Inflammatory macrophage treated with lipopolysaccharide for 4 hours (primary cell): ENCODE measurements at regions not wholly inside any gene's neighbourhood (a gene's known extent, or its start where the extent isn't known, plus 50 kb on each side); places are given as distances from the start of the nearest gene placed in this dataset.

Experiments
- DNase-seq: peaks from one replicate; pipeline ENCODE4 v3.0.0-alpha.2; 2020

DNA sequence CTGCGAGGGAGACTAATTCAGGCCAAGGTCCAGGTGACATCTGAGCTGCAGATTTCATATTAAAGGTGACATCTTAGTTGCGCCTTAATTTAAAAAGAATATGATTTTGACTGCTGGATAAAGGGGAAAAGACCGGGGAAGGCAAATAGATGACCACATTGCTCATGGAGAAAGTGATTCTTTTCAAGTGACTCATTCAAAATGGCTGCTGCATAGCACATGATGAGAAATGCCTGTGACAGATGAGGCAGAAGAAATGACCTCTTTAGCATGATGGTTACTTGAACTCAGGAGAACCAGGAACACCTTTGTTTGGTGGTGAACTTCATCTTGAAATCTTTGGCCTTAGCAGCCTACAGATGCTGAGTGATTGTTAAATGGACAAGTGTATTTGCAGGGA is 385.8 kb upstream of the TRIB2 start:
- no peak for DNase-seq

DNA sequence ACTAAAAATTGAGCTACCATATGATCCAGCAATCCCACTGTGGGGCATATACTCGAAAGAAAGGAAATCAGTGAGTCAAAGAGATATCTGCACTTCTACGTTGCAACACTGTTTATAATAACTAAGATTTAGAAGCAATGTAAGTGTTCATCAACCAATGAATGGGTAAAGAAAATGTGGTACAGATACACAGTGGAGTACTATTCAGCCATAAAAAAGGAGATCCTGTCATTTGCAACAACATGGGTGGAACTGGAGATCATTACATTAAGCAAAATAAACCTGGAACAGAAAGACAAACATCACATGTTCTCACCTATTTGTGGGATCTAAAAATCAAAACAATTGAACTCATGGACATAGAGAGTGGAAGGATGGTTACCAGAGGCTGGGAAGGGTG is 385.0 kb upstream of the TRIB2 start:
- no peak for DNase-seq

DNA sequence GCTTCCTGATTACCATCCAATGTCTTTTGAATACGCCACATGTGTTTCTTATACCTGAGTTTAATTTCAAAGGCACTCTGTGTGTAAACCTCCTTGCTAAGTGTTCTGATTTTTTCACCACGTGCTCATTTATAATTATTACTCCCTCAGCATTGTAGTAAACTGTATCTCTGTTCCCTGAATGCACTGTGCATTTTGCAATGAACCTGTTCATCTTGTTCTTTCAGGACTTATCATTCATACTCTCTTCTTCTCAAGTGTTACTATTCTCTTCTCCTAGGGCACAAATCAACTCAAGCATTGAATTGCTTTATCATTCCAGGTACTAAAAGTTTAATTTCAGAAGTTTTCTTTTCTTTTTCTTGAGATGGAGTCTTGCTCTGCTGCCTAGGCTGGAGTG is 383.4 kb upstream of the TRIB2 start:
- no peak for DNase-seq

DNA sequence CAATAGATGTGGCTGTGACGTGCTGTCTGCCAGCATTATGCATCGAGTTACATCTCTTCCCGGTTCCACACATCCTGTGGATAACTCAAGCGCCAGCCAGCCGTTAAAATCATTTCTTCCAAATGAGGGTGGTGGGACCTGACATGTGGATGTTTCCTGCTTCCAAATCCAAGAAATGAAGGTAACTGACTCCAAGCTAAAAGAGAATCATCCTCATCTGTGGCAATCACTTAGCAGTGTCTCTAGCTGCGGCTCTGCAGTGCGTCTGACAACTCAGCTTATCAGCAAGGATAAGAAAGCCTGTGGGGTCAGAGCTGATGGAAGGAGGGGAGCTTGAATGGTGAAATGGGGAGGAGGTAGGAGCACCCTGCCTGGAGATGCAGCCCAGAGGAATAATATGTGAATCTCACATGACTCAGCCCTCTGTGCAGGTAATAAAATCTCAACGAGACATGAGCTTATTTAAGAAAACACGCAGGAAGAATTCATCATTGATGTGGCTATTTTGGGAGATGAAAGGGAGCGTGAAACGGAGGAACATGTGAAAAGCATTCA is 382.2 kb upstream of the TRIB2 start:
- DNase-seq, result no peak

DNA sequence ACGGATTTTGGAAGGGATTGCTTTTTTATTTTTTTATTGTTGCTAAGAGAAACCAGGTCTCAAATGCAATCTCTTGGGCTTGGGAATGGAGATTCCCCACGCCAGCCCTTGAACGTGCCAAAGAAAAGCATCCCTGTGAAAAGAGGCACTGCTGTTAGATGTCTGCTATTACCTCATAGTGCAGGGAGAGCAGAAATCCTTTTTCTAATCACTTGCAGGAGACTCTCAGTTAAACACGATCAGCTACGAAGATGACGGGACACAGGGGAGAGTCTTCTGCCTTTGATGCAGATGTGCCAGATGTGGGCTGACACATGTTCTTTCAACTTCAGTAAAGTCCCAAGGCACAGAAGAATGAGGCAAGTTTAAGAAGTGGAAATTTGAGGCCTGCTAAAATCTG is 381.6 kb upstream of the TRIB2 start:
- DNase-seq, result no peak

DNA sequence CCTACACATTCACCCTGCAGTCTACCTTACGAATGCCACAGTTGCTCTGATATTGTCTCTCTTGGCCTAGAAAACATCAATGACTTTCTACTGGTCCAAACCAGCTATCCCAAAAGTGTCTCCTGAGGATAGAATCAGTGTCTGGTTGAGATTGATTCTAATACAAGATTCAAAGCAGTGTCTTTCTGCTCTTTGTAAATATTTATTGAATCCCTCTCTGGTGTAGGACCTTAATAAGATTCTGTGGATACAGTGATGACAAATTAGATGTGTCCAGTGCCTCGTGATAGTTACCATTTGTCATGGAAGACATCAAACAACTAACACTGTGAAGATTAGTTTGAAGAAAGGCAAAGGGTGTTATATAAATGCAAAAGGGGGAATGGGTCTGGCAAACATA is 380.7 kb upstream of the TRIB2 start:
- no peak for DNase-seq

DNA sequence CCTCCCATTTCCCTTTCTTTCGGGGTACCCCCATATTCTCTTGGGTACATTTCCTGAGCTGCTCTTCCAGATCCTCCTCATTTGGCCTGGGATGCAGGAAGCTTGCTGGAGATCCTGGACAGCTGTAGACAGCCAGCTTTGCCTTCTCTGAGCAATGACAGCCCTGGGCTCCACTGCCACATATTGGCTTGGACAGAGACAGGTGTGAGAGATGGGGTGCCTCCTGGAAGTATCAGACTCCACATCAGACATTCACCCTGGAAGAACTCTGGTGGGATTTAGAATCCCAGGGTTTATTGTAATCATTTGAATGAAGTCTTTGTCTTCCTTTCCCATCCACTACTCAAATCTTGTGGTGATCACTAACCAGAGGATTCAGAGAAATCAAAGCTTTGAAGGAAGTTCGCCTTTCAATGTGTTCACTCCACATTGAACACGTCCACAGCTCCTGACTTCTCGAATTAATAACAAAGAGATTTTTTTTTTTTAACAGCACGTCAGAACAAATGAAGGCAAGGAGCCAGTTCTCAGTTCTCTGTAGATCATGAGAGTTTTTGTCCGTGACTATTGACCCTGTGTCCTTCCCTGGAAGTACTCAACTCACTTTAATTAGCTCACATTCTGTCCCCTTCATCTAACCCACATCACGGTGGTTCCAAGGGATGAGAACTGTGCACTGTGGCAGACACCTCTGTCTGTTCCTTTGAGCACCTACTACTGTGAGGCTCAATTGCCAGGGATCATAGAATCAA is 377.6 kb upstream of the TRIB2 start:
- DNase-seq, result no peak

DNA sequence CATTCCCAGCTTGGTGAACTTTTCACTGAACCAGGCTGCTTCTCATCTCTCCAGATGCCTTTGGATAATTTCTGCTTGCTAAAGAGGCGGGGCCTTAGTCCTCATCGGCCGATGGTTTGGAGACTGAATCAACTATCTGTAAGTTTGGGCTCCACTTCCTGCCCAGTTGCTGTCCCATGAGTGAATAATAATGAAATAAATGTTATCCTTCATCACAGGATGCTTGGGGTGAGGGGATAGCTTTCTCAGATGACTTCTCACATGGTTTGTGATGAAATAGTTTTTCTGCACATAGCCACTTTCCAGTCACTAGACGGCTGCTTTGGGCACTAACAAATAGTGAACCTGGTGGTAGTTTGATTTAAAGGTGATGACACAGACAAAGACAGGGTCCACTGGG is 376.6 kb upstream of the TRIB2 start:
- DNase-seq, result no peak

DNA sequence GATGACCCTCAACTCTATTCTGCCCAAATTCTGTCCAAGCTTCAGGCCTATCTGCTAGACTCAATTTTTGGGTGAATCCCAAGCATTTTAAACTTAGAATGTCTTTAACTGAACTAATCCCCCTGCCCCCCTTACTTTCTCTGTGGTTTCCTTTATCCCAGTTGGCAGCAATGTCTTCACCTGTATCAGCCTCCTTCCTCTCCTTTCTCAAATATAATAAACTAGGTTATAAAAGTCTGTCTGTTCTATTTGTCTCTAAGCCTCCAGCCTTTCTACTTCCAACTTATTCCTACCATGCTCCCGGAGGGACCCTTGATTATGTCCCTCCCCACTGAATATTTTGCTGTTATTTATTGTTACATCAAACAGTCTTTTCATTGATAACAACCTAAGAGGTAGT is 375.5 kb upstream of the TRIB2 start:
- no peak for DNase-seq

DNA sequence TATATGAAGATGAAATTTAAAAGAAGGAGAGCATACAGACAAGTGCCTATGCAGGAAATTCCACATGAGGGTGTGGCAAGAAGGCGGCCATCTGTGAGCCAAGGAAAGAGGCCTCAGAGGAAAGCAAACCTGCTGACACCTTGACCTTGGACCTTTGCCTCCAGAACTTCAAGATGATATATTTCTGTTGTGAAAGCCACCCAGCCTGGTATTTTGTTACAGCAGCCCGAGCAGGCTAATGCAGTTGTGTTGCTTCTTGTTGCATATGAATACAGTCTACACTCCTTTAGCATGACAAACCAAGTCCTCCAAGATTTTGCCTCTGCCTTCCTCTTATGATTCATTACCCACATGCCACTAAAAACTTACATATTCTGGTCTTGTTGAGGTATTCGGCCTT is 374.8 kb upstream of the TRIB2 start:
- DNase-seq, result no peak

DNA sequence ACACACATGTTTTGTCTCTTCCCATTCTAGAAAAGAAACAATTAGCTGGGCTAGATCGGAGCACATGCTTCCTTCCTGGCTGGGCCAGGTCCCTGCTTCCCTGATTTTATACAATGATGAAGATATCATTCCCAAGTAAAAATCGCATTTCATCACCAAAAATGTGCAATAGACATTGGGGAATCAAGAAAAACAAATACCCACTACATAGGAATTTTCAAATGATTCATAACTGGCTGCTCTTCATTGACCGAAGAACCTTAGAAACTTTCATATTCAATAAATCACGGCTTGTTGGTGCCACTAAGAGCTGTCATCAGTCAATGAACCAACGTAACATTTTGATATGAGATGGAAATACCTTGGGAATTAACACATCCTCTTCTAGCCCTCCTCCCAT is 373.6 kb upstream of the TRIB2 start:
- DNase-seq, result no peak

DNA sequence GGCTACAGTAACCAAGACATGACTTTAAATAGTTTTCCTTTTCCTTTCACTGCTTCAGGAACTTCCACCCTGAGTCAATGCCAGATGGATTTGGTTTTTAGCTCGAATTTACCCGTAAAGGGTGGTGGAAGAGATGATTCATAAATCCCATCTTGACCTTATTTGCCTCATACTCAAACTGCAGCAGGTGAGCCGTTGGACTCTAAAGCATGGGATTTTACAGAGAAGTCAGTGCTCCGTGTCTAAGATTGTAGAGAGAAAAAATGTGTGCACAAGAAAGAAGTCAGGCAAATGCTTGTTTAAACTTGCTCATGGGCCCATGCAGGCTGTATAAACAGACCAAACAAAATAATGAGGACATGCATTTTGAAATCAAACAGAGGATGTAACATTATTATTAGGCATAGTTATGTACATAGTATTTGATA is 369.7 kb upstream of the TRIB2 start:
- no peak for DNase-seq

DNA sequence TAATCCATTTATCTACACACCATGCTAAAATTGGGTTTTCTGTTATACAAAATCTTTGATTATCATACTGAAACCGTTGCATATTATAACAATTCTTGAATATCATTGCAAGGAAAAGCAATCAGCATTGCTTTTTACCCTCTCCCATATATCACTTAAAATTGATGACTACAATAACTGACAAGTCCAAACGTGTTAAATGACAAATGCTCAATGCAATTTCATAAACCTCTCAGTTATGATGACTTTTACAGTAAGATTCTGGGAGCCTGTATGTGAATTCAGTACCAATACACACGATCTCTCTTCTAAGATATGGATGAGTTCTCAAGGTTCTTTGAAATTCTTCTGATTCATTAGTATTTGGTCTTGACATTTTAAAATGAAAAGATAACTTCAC is 368.5 kb upstream of the TRIB2 start:
- DNase-seq, result no peak

DNA sequence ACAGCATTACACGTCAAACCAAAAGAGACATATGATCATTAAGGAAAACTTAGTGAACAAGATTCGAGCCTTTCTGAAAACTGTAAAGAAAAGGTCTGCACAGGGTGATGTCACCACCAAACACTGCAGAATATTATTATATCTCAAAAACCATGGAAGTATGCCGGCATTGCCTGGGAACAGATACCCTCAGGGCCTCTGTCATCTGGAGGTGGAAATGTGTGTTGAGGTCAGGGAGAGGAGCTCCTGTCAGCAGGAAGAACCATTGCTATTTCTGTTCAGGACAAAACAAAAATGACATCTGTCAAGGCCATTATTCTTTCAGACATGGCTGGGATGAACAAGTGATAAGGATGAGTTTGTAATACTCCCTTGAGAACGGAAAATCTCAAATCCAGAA is 365.9 kb upstream of the TRIB2 start:
- no peak for DNase-seq

DNA sequence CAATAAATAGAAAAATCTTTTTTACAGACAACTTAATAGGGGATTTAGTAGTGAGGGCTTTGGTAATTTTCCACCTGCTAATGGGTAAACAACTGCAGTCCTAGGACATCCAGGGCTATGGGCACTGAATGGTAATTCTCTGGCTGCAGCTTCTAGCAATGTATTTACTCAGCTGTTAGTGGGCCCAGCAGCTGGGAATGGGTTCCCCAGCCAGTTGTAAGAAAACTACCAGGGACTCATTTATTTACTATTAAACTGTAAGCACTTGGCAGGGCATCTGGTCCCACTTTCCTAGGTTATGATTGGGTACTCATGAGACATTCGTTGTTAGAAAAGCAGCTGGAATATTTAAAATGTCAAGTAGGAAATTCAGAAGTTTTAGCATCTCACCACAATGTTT is 363.8 kb upstream of the TRIB2 start:
- no peak for DNase-seq

DNA sequence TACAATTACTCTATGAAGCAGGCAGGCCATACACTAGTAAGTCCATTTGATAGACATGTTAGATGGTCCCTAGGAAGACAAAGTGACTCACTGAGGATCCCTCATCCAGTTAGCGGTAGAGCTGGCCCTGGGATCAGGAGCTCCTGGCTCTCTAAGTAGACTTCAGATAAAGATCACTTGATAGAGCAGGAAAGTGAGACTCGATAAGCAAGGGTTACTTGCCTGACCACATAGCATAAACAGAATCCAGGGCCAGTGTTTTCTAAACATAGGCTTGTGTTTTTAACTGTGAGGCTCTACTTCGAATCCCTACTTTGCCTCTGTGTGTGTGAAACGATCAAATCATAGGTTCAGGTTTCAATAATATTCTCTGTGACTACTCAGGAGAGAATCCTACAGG is 355.2 kb upstream of the TRIB2 start:
- DNase-seq, result no peak

DNA sequence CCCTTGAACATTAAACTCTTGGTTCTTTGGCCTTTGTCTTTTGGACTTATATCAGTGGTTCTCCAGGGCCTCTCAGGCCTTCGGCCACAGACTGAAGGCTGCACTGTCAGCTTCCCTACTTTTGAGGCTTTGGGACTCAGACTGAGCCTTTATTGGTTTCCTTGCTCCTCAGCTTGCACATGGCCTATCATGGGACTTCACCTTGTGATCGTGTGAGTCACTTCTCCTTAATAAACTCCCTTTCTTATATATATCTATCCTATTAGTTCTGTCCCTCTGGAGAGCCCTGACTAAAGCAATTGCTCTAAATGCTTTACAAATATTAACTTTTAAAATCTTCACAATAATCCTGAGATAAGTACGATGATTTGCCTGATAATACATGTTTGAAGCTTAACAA is 353.6 kb upstream of the TRIB2 start:
- DNase-seq, result peak; percentile 31

DNA sequence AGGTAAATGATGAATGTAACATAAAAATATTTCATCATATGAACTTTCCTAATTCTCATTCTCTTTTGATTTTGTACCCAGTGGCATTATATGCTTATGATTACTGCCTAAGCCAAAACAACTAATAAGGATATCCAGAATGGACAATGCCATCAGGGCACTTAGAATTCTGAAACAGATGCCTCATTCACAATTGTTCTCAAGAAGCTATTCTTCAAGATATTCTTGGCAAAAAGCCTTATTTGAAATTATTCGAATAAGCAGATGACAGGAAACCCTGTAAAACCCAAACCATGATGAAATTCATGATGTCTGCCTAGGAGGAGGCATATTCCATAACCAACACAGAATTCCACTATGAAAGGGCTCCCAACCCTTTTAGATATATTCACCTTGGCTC is 353.2 kb upstream of the TRIB2 start:
- no peak for DNase-seq

DNA sequence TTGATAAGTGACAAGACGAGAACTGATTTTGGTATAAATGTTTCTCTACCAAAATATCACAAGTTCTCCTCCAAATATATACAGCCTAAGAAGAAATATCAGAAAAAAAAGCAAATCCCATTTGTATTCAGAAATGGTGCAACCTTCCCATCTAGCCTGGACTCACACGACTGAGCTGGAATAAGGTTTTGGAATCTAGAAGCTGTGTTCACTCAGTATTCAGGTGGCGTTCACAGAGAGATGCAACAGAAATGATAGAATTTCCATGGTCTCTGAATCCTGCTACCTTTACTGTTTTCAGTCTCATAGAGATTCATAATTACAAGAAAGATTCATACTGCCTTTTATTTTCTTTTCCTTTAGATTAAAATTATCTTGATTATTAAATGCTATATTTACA is 347.2 kb upstream of the TRIB2 start:
- DNase-seq, result no peak

DNA sequence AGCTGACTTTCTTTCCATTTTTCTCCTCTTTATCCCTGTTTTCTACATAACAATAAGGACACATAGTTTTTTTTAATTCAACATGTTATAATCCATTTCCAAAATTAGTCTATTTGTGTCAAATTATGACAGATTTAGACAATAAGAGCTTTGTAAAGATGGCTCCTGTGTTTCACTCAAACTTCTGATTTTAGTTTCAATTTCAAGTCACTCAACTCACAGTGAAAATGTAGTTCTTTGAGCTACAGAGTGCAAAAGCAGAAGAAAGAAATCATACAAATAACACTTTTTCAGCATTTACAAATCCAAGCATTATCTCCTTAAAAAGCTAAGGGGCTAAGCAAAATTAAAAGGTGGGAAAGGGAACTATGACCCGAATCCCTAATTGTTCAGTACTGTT is 340.7 kb upstream of the TRIB2 start:
- DNase-seq, result no peak

DNA sequence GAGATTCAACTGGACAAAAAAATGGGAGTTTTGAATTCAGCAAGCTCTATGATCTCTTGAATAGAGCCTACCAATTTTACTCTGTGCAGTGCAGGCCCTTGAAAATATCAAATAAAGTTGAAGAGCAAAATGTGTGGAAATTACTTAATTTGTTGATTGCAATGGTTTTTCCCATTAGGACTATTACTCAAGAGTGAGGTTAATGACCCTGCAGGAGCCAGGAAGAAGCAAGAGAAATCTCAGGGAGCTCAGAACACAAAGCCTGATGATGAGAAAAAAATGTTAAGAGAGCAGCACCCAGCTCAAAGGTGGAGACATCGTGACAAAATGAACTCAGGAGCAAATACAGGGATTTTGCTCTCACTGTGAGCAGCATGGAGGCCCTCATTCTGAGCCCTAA is 337.6 kb upstream of the TRIB2 start:
- DNase-seq, result no peak

DNA sequence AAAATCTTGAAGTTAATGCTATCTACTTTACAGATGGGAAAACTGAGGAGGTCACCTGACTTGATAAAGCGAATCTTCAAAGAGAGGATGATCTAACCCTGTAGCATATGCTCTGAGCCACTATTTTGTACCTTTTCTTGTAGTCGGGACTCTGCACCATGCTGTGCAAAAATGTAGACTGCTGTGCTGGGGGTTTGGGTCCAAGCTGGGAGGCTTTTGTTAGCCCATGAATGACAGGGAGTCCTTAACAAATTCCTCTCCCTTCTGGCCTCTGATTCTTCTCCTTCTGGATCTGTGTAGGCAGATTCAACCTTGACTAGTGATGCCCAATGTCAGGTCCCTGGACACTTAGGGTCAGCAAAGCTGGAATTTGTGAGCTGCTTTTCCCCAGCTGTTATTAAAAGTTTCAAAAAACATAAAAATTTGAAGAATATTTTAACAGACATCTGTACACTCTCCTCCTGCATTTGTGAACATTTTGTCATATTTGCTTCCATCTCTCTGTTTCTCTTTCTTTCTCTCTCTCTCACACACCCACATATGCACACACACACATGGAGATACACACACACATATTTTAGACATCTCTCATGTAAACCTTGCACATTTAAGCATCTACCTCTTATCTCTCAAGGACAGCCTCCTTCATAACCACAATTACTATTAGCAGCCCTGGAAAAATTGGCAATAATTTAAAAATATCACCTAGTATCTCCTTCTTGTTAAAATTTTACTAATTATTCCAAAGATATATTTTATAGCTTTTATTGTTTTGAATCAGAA is 335.0 kb upstream of the TRIB2 start:
- no peak for DNase-seq

DNA sequence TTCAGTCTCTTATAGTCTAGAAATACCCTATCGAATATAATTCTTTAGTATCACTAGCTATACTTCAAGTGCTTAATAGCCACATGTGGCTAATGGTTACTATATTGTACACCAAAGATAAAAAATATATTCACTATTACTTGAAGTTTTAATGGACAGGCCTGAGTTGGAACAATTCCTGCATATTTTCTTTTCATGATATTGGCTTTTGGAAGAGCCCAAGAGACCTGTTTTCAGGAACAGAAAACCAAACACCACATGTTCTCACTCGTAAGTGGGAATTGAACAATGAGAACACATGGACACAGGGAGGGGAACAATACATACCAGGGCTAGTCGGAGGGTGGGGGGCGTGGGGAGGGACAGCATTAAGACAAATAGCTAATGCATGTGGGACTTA is 334.4 kb upstream of the TRIB2 start:
- no peak for DNase-seq

DNA sequence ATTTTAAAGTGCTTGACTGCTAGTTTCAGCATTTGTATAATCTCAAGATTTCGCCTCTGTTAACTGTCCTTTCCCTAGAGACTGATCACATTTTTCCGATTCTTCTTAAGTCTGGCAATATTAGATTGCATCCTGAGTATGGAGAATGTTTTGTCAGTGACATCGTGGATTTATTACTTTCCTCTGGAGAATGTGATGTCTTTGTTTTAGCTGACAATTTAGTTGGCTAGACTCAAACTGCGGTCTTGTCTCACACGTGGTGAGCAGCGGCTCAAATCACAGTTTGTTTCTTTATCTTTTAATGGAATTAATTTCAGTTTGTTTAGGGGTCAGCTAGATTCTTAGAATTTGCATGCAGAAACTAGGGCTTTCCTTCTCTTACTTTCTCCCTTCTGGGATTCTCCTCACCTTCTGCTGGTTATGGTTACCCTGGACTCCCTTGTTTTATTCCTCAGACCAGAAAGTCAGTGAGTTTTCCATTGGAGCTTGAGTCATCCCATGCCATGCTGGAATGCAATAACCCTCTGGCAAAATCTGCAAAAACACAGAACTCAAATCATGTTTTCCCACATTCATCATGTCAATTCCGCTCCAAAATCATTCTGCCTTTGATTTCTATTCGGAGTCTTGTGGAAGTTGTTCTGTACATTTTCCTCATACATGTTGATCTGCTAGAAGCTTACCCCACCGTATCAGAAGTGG is 327.2 kb upstream of the TRIB2 start:
- DNase-seq, result no peak
